NCI-H460 (cell line): ENCODE measurements at regions not wholly inside any gene's neighbourhood (a gene's known extent, or its start where the extent isn't known, plus 50 kb on each side); places are given as distances from the start of the nearest gene placed in this dataset.
"Not testable (repeated sequence)": the region's sequence is repeated elsewhere in the genome, so short reads cannot be mapped to it uniquely, and the experiment has no call there.

ENCODE experiments used
- DNase-seq: peaks from one replicate; pipeline ENCODE4 v3.0.0-alpha.2; 2016; ENCODE audit warnings: low read depth; ENCODE audit errors: extremely low read depth

DNA sequence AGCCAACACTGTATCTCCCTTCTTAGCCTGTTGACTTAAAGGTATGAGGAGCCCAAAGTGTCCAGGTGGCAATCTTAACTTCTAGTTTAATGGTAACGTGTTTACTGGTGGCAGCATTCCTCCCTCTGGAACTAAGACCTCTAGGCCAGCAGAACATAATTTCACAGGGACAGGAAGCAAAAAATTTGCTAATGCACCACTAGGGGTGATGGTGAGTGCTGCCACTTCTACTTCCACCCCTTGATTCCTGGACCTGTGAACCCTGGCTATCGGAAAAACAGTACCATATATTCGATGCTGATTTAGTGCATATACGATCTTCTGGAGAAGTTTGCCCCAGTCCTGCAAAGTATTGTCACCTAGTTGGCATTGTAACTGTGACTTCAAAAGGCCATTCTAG is 743.2 kb upstream of the RGMB start:
- not testable (repeated sequence) for DNase-seq

DNA sequence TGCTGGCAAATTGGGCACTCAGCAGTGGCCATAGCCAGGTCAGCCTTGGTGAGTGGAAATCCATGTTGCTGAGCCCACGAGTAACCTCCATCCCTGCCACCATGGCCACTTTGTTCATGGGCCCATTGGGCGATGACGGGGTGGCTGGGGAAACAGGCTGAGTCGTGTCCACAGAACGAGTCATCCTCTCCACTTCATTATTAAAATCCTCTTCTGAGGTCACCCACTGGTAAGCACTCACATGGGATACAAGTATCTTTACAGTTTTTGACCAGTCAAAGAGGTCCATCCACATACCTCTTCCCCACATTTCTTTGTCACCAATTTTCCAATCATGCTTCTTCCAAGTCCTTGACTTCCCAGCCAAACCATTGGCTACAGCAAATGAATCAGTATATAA is 742.4 kb upstream of the RGMB start:
- DNase-seq, result not testable (repeated sequence)

DNA sequence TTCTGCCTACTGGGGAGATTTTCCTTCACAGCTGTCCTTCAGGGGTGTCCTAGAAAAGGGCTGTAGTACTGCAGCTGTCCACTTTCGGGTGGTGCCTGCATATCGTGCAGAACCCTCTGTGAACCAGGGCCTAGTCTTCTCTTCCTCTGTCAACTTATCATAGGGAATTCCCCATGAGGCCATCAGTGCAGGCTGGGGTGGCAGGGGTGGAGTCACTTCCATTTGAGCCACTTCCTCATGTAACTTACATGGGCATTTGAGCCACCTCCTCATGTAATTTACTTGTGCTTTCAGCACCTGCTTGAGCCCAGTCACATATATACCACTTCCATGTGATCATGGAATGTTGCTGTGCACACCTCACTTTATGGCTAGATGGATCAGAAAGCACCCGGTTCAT is 742.0 kb upstream of the RGMB start:
- DNase-seq, result no peak

DNA sequence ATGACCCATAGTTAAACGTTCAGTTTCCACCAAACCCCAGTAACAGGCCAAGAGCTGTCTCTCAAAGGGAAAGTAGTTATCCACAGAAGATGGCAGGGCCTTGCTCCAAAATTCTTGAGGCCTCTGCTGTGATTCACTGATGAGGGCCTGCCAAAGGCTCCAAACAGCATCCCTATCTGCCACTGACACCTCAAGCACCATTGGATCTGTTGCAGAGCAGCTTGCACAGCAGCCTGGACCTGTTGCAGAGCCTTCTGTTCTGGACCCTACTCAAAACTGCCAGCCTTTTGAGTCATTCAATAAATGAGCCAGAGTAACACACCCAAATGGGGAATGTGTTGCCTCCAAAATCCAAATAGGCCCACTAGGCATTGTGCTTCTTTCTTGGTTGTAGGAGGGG is 741.5 kb upstream of the RGMB start:
- DNase-seq, result no peak

DNA sequence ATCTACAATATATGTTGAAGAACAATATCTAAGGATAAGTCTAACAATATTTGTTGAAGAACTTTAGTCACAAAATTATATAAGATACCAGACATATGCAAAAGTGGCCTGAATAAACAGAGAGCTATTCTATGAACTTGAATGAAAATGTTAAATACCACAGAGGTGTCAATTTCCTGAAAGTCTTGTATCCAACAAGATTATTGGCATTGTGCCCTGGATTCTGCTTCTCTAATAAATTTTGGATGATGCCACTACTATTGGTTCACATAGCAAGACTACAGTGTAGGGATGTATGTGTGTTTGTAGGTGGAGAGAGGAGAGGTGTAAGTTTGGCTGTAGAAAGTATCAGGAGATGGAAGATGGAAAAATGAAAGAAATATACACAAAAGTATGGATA is 731.8 kb upstream of the RGMB start:
- DNase-seq, result no peak

DNA sequence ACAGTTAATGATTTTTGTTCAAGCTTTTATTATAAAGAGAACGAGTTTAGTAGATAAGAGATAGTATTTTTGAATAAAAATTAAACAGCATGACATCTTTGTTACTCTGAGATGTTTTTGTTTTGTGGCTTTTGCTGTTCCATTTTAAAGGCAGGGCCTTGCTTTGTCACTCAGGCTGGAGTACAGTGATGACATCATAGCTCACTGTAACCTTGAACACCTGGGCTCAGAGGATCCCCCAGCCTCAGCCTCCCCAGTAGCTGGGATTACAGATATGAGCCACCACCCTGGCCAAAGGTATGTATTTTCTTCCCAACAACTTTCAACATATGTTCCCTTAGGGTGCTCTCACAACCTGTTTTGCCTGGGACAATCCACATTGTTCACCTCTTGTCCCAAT is 730.9 kb upstream of the RGMB start:
- DNase-seq, result no peak

DNA sequence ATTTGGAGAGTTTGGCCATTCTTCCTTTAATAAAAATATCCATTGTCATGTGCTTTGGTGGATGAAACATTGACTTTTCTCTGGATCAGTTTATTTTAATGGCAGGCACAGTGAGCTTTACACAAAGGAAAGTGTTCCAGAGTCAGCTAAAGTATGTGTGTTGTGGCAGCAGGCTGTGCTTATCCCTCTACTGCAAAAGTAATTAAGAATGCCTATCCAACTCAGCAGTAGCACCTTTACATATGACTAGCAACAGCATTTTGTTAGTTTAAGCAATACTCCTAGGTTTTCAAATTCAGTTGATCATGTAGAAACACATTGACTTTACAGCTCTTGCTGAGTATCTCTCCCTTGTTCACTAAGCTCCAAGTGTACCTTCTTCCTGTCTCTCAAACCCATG is 730.5 kb upstream of the RGMB start:
- DNase-seq, result no peak

DNA sequence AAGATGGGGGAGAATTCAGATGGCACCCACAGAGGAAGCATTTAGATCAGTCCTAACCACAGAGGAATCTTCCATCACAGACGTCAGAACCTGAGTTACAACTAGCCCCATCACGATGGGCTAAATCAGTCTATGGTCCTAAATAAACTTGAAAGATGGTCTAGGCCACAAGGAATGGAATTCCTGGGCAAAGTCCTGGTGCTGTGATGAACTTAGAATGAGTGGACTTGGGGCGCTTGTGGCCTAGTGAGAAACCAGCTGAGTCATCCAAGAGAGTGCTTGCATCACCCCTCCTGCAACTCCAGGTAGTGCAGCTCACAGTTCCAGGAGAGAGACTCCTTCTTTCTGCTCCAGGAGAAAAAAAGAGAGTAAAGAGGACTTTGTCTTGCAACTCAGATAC is 722.9 kb upstream of the RGMB start:
- DNase-seq, result peak; percentile 8

DNA sequence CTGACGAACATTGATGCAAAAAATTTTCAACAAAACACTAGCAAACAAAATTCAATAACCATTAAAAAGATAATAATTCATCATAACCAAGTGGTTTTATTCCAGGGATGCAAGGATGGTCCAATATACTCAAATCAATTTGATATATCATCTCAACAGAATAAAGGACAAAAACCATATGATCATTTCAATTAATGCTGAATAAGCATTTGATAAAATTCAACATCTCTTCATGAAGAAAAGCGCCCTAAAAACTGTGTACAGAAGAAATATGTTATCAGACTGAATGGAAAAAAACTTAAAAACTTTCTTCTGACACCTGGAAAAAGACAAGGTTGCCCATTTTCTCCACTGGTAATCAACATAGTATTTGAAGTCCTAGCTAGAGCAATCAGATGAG is 720.3 kb upstream of the RGMB start:
- no peak for DNase-seq

DNA sequence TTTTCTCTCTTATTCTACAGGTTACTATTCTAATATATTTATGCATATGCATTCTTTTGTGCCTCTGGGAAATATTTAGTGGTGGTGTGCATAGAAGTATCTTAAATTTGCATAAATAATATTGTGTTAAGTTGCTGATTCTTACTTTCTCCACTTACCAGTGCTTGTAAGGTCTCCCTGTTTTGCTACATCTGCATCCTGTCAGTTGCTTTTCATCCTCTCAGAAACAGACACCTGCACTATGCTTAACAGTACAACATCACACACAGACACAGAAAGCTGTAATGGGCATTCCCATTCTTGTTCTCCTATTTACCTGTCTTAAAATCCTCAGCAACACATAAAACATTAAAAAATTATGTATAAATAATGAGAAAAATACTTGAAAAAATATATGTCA is 713.3 kb upstream of the RGMB start:
- no peak for DNase-seq

DNA sequence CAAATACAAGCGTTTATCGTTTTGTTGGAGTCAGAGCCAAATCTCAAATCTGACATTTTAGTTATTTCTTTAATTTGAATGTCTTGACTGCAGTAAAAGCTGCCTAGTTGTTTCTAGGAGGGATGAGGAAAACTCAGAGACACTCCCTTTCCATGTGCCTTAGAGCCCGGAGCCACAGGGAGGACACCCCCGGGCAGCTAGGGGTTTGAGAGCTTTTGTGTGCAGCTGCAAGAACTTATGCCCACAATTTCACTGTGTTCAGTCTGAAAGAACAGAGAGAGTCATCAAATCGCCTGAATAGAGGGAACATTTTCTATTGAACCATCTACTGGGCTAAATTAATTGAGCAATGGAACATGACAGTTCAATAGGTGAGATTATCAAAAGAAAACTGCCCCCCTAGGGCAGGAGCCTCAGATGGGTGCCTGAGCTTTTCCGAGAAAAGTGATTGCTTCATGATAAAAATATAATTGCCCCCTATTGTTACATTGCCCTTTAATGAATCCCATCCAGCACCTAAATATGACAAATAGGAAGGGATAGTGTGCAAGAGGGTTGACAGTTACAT is 709.3 kb upstream of the RGMB start:
- DNase-seq, result no peak

DNA sequence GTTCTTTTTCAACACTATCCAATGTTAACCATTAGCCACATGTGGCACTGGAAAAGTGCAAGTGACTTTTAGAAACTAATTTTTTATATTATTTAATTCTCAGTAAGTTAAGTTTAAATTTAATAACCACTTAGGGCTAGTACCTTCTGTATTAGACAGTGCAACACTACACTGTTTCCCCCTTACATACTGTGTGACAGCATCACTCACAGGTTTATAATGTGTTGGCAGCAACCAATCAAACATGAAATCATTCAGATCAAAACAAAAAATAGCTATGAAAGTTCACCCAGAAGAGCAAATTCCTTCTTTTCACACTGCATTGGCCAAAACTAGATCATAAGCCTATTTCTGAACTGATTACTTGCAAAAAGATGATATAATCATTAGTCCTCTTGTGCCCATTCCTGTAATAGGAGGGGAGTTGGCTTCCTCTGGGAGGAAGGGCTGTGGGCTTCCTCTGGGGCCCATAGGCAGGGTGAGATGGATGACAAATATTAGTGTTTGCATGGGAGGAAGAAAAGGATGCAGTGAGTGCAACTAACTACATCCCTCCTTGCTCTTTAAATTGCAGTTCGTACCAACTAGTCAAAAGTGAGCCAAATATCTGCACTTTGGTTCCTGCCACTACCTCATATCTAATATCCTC is 708.1 kb upstream of the RGMB start:
- DNase-seq, result no peak

DNA sequence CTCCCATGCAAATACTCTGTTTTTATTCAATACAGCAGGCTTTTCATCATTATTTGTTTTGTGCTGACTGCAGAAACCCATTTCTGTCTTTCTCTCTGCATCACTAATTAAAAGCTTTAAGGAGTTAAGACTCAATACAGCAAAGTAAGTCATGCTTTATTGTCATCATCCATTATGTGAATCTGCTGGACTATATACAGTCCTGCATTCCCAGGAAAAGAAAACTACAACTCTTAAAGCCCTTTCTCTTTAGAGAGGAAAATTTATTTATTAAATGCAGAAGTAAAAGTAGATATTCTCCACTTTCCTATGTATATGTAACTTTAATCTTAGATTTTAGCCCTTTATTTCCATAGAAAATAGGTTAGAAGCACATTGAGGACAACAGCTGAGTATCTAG is 706.6 kb upstream of the RGMB start:
- DNase-seq, result no peak

DNA sequence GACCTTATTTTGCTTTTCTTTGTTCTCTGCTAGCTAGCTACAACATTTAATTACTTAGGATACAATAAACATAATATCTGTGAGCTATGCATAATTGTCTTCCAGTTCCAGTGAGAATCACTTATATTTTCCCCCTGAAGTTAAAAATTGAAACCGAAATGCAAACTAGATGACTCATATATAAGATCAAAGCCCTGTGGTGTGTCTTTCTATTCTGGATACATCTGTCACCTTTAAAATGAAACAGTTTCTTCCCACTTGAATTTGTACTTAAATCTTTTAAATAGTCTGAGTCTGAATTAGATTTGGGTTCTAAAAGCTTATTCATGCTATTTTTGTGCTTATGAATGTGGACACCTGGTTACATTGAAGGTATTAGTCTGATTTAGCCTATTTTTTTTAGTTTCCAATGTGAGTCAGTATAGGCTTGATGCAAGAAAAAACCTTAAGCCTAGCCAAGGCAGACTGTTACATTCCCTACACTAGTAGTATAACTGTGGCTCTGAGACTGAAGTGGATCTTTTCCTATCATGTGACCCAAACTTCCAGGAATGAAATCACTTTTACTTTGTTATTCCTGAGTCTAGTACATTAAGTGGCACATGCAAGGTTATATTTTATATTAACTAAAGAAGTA is 703.5 kb upstream of the RGMB start:
- no peak for DNase-seq

DNA sequence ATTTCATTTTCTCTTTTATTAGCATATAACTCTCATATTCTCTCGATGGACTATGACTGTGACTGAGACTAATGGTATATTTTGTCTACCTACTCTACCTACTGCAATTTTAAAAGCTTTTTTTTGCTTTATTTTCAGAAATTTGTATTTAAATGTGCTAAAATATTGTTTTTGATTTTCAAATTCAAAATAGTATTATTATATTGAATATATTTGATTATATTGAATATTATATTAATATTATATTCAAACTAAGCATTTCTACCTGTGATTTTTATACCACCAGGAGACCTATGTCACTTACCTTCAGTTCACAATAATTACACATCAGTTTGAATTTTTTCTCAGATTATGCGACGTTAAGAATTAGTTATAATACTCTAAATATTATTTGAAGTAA is 700.5 kb upstream of the RGMB start:
- DNase-seq, result no peak

DNA sequence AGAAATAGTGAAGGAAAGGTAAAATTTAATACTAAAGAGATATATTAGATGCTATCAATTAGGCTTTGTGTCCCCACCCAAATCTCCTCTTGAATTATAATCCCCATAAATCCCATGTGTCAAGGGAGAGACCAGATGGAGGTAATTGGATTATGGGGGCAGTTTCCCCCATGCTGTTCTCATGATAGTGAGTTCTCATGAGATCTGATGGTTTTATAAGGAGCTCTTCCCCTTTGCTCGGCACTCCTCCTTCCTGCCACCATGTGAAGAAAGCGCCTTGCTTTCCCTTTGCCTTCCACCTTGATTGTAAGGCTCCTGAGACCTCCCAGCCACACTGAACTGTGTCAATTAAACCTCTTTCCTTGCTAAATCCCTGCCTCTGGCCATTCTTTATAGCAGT is 697.0 kb upstream of the RGMB start:
- no peak for DNase-seq

DNA sequence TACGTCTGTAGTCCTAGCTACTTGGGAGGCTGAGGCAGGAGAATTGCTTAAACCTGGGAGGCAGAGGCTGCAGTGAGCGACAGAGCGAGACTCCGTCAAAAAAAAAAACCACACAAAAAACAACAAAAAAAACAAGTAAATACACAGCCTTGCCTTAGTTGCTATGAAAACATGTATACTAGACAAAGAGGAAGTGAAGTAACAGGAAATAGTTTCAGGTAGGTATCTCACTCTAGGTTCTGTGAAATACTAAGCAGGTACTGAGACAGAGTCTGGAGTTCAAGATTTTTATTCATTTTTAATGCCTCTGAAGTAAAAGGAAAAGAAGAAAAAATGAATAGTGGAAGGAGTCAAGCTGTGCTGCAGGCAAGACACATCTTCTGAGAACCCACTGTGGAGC is 687.9 kb upstream of the RGMB start:
- DNase-seq, result no peak

DNA sequence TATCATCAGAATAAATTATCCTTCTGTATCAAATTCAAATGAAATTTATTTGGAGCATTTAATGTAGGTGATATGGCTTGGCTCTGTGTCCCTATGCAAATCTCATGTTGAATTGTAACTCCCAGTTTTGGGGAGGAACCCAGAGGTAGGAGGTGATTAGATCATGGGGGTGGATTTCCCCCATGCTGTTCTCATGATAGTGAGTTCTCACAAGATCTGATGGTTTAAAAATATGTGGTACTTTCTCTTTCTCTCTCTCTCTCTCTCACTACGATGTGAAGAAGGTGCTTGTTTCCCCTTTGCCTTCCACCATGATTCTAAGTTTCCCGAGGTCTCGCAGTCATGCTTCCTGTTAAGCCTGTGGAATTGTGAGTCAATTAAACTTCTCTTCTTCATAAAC is 678.4 kb upstream of the RGMB start:
- no peak for DNase-seq

DNA sequence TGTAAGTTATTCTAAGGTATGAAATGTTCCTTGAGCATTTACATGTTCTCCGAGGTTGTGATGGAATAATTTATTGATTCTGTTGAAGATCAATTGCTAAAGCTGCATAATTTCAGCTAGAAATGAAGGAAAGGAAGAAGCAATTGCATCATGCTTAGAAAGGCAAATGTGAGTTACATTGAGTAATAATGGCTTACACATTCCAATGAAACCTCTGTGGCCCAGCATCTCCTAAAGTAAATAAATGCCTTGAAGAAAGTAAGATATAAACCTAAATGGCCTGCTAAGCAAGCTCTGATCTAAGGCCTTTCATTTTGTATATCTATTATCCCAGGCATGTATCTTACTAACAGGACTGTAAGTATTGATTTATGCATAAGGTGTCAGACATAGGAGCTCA is 677.3 kb upstream of the RGMB start:
- no peak for DNase-seq

DNA sequence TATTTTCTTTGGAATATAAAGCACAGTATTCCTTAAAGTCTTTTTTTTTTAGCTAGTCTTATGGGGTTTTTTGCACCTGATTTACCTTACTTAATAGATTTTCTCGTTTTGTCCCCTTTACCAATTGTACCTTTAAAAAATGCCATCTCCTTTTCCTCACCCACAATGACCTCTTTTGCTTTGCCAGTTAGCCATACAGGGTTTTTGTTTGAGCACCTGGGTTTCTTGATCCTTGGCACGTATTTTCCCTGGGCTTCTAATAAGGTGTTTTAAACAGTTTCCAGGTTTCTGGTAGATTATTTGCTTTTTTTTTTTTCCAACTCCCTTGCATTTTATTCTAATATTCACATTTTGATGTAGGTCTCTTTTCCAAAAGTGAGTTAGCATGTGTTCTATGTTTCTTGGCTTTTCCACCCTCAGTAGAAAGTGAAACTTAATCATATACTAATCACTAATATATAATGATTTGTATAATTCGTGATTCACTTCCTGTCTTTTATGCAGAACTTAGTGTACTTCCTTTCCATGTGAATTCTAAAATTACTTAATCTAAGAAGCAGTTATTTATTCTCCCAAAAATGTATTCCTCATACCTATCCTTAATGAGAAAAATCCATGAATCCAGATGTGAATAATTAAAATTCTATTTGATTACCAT is 673.9 kb upstream of the RGMB start:
- no peak for DNase-seq

DNA sequence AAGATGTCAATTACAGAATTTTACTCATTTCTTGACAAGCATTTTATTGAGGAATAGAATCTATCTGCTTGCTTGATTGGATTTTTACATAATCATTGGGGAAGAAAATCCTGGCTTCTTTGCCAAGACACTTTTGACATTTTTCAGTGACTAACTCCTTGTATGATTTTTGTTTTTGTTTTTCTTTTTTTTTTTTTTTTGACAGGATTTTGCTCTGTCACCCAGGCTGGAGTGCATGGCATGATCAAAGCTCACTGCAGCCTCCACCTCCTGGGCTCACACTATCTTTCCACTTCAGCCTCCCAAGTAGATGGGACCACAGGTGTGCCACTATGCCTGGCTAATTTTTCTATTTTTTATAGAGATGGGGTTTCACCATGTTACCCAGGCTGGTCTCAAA is 672.3 kb upstream of the RGMB start:
- no peak for DNase-seq

DNA sequence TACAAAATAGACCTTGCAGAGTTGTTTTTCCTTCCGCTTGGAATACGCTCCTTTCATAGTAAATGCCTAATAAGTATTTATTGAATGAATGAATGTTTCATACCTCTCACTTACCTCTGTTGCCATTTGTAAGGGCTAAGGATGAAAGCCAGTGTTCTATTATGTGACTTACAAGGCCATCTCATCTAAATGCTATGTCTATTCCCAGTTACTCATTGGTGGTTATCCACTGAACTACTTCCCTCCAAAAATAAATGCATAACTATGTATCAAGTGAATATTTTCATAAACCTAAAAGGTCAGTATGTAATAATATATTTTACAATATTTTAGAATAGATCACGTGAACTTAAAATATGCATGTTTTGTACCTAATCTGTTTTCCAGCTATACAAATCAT is 670.5 kb upstream of the RGMB start:
- no peak for DNase-seq
